T-helper 9 cell (primary cell): ENCODE measurements at regions not wholly inside any gene's neighbourhood (a gene's known extent, or its start where the extent isn't known, plus 50 kb on each side); places are given as distances from the start of the nearest gene placed in this dataset.

Experiments
- DNase-seq: peaks from one replicate; pipeline ENCODE4 v3.0.0-alpha.2; 2020

DNA sequence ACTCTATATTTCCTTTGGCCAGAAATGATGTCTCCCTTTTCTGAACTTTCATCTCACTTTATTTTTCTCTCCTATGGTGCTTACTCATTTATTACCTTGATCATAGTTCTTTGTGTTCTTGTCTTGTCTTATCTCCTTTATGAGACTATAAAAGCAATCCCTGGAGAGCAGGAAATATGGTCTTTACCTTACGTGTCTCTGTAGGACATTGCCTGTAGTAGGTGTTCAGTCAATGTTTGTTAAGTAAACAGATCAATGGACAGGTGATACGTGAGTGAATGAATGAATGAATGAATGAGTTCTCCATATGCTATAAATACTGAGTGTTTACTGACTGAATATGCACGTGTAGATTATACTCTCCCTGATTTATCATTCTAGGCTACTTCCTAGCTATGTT lies 193.7 kb upstream of the HMGA2 start:
- DNase-seq: no peak

DNA sequence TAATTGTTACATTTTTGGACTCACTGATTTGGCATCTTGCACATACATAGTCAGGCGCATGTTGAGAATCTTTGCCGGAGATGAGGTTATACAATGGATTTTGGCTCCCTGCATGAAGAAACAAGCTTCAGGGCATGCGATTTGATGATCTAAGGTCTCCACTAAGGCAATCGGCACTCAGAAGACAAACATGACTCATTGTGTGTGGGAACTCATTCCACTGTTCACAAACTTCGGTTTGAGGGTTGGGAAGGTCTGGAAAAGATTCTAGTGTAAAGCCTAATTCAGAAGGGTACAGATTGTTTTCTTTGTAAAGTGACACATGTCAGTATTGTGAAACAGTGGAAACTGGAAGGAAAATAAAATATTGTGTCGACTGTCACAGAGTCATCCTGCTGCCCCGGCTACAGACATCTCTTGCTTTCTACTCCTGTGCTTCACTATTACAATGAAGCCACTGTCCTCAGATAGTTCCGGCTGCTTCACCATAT lies 192.6 kb upstream of the HMGA2 start:
- DNase-seq: no peak

DNA sequence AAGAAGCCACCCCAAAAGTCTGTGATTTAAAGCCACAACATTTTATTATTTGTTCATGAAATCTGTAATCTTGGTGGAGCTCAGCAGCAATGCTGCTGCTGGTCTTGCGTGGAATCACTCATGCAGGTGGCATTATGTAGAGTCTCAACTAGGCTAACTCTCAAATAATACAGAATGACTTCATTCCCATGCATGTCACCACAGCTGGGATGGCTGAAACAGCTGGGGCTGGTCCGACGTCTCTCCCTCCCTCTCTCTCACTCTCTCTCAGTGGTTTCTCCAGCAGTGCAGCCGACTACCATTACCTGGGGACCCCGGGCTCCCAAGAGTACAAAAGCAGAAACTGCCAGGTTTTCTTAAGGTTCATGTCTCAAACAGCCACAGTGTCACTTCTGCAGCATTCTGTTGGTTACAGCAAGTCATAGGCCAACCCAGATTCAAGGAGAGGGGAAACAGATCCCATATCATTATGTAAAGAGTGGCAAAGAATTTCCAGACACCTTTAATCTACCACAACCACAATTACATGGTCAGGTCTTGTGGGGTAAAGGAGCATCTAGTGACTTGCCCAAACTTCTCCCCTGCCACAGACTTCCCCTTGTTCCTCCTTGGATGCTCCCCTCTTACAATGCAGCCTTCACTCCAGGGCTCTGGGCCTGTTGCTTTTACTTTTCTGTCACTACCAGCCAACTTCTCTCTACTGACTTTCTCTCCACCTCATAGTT lies 192.0 kb upstream of the HMGA2 start:
- no peak for DNase-seq

DNA sequence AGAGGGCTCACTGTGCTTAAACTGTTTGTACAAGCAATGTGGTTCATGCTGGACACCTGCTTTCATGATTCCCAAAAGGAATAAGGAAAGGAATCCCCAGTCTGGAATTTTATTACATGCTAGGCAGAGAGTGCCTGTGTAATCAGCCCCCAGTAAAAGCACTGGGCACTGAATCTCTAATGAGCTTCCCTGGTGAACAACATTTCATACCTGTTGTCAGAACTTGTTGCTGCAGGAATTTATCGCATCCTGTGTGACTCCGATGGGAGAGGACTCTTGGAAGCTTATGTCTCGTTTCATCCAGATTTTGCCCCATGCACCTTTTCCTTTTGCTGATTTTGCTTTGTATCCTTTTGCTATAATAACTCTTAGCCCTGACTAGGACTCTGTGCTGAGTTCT lies 190.2 kb upstream of the HMGA2 start:
- DNase-seq: no peak

DNA sequence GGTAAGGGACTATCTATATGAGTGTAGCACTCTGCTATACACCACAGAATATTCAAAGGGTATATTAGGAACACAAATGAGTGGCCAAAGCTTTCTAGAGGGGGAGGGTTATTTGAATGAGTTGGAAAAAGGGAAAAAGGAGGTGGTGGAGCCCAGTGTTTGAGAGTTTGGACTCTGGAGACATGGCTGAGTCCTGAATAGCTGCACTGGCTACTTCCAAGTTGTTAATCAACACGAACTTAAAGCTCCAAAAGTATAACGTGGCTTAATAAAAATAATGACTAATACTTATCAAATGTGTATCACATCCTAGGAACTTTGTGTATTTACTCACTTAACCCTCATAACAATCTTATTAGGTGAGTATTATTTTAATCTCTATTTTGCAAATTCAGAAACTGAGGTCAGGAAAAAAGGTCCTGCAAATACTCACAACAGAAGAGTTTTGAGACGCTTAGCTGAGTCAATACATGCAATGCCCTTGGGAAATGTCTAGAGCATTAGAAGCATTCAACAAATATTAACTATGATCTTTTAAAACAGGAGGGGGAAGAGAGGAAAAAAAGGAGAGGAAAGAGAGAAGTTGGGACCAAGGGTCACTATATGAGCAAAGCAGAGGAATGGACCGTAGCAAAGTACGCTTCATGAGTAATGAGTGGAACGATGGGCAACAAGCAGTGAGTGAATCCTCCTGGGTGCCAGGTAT lies 189.5 kb upstream of the HMGA2 start:
- DNase-seq: no peak

DNA sequence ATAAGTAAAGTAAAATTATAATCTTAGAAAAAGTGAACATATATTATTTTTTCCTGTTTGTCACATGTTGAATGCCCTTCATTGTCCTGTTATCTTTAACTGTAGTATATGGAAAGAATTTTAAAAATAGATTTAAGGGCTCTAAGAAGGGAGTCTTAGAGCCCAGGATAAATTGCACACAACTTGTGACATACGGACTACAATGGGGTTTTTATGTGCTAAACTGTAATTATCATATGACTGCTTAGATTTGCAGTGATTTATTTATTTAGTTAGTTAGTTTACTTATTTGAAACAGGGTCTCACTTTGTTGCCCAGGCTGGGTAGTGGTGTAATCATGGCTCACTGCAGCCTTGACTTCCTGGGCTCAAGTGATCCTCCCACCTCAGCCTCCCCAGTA lies 187.8 kb upstream of the HMGA2 start:
- DNase-seq: no peak

DNA sequence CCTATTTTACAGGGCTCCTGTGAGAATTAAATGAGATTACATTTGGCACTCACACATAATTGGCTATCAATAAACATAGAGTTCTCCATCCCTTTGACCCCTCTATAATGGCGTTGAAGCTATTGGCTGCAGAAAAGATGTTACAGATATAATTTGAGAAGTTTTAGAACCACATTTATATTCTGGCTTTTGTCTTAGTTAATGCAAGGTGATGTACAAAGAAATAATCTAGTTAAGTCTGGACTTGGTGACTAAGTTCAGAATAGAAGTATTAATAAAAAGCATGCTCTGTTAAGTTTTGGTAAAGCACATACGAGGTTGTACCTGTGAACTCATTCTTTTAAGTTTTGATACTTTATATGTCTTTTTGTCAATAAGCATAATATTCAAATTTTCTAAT lies 187.1 kb upstream of the HMGA2 start:
- DNase-seq: no peak

DNA sequence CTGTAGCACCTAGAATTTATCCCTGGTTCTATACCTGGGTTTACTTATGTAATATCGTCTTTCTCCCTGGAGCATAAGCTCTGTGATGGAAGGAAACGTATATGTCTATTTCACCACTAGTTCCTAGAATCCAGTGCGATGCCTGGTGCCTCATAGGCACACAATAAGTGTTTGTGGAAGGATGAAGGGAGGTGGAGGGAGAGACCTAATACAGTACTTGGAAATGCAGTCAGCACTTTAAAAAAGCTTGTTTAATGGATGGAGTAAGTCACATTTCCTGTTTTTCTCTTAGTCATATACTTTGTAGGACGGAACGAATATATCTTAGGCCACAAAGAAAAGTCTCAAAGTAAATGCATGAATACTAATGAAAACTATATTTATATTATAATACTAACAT lies 186.5 kb upstream of the HMGA2 start:
- DNase-seq: no peak

DNA sequence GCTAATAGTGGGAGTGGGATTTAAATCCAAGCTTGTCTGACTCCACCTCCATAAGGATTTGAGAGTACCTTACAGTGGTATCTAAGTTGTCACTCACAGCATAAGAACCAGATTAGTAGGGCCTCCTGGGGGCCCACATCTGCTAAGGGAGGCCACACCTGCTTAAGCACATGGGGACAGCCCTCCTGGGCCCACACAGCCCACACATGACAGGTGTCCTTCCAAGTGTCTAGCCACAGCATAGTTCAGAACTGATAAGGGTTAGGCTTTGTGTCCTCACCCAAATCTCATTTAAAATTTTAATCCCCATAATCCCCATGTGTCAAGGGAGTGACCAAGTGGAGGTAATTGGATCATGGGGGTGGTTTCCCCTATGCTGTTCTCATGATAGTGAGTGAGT lies 186.0 kb upstream of the HMGA2 start:
- no peak for DNase-seq

DNA sequence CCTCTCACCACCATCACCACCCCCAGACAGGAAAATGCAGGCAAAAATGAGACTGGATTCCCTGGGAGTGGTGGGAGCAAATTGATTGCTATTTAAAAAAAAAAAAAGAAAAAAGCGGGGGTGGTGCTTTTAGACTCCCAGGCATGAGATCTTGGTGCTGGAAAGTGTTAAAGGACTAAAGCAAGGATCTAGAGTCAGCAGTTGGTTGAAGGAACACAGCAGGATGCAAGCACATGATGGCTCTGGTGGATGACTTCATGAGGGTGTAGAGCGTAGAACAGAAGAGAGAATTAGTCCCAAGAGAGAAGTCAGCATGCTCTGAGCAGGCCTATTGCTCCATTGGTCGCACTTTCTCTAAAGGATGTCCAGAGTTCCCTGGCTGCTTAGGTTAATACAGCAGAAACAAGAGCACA lies 183.8 kb upstream of the HMGA2 start:
- DNase-seq: no peak

DNA sequence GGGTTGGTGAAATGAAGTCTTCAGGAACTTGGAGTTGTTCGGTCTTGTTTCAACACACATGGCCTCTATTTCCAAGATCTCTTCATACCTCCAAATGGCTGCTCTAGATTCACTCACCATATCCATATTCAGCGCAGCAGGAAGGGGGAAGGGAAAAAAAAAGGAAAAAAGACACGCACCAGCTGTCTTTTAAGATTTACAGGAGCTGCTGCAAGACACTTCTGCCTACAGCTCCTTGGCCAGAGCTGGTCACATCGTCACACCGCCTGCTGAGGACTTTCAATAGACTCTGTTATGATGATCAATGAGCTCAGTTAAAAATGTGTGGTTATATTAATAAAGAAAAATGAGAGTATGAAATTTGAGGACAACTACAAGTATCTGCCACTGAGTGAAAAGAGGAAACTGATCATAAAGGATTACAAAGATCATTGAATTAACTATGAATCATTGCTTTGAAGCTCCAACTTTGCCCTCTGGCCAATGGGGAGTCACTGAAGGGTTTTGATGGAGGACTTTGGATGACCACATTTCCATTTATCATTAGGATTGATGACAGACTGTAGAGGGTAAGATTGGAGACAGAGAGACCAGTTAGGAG lies 182.1 kb upstream of the HMGA2 start:
- no peak for DNase-seq

DNA sequence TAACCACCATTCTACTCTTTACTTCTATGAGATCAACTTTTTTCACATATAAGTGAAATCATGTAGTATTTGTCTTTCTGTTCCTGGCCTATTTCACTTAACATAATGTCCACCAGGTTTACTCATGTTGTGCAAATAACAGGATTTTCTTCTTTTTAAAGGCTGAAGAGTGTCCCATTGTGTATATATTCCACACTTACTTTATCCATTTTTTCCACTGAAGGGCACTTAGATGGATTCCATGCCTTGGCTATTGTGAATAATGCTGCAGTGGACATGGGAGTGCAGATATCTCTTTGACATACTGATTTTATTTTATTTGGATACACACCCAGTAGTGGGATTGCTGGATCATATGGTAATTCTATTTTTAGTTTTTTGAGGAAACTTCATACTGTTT lies 181.1 kb upstream of the HMGA2 start:
- no peak for DNase-seq

DNA sequence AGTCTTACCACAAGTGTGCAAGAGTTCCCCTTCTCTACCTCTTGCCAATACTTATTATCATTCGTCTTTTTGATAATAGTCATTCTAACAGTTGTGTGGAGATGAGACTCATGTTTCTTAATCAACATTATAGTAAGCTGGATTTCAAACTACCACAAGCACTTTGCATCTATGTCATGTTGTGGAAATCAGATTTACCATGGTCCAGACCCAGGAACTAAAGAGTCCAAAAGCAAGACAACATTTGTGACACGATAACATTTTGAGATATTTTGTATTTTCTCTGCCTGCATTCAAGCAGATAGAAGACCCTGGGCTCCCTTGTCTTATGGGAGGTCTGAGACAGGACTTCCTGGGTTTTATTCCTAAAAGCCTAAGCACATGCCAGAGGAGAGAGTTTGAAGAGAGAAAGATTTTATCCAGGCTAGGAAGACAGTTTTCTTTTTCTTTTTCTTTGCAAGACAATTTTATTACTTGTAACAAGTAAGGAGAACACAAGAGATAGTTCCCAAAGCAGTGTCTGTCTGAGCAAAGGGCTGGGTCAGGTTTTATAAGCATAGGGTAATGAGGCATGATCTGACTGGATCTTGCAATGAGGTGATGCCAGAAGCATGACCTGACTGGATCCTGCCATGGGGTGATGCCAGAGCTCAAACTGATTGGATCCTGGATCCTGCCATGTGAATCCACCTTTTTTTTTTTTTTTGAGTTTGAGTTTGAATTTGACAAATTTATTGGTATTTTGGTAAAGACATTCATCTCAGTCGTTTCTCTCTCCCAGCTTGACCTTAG lies 180.5 kb upstream of the HMGA2 start:
- DNase-seq: no peak

DNA sequence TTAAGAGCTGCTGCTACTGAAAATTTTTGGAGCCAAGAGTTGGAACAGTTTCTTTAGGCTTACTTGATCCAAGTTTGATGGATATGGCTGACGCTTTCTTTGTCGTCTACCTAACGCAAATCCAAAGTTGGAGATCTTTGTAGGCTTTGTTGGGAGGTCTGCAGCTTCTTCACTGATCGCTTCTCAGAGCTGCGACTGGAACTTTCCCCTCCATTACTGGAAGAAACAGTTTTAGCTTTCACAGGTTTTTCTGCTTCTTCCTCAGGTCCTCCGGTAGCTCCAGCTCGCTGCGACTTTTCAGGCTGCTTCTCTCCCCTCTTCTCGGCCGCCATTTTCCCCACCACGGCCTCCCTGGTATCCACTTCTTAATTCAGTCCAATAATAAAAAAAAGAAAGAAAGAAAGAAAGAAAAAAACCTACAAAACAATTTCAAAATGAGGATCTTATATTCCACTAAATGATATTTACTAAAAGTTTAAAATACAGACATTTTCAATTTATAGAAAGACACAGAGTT lies 178.1 kb upstream of the HMGA2 start:
- DNase-seq: no peak

DNA sequence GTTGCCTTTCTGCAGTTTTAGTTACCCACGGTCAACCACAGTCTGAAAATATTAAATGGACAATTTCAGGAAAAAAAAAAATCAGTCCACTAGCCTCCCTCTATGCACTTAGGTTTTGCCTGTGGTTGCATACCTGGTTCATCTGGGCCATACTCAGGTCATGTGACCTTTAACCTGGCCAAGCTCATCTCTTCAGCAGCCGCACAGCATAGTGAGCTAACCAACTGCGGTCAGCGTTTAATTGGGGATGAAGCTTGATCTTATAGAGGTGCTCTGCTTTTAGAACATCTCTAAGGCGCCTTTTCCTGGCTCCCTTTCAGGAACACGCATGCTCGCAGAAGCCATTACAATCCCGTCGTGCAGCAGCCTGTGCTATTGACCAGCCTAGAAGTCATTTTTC lies 177.2 kb upstream of the HMGA2 start:
- DNase-seq: no peak

DNA sequence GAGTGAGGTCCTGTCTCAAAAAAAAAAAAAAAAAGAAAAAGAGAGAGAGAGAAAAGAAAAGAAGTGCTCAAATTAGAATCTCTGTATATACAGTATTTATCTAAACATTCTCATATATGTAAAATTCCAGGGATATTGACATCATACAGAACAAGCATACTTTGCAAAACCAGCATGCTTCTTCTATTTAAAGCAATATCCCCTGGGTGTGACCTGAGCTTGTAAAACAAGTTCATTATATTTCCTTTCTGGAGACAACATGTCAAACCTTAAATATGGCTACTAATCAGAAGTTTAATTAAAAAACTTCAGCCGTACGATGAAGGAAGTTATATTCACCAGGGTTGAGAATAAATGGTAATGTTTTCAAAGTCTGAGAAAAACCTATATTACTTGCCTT lies 175.8 kb upstream of the HMGA2 start:
- no peak for DNase-seq

DNA sequence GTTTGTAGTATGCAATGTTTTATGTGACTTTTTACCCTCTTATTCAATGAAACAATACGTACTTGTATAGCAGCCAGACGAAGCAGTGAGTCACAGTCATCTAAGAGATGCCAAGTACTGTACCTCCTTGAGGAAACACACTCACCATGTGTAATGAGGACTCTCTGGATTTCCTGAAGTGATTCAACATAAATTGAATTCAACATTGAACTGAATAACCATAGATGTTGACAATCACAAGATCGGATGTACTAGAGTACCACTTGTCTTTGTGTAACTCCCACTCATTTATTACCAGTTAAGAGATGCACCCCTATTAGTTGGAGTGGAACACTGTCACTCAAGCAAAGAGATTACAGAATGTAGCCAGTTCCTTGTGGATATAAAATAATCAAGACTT lies 175.2 kb upstream of the HMGA2 start:
- DNase-seq: no peak

DNA sequence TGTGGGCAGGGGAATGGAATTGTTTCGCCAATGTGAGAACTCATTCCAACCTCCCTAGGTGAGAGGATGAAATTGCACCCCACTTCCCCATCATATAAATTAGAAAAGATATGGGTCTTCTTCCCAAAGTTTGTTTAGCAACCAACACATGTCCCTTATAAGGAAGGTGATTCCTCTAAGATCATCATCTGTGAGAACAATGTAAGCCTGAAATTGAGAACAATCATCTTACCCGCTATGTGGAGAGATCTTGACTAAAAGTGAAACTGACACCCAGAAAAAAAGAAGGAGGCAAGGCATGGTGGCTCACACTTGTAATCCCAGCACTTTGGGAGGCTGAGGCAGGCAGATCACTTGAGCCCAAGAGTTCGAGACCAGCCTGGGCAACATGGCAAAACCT lies 173.2 kb upstream of the HMGA2 start:
- no peak for DNase-seq

DNA sequence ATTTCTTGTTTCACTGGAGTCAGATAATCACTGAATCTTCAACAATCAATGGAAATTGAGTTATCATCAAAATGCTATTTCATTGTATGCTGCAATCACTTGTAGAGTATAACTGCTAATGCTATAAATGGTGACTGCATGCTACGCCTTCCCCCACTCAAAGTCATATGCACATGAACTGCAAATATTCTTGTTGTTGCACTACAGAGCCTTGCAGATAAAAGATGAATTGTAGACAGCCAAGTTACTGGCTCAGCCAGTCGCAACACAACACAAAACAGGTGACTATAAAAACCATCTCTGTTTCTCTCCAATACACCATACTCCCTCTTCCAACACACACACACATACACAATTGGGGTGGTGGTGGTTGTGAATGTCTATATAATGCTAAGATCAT lies 171.0 kb upstream of the HMGA2 start:
- DNase-seq: no peak

DNA sequence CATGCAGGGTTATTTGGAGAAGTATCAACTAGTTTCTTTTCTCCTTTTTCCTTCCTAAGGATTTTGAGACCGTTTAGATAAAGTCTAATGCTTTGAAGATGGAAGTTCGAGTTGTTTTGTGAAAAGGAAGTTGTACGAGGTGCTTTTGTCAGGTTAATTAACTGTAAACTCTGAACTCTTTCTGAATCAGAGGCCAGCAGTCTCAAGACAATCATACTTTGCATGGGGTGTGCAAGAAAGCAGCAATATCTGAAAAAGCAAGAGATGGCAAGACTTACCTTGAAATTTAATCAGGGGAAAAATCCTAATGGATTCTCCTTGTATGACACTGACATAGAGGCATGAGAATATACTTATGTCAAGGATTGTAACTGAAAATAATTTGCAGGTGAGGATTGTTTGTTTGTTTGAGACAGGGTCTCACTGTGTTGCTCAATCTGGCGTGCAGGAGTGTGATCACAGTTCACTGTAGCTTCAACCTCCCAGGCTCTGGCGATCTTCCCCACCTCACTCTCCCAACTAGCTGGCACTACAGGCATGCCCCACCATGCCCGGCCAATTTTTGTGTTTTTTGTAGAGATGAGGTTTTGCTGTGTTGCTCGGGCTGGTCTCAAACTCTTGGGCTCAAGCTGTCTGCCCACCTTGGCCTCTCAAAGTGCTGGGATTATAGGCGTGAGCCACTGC lies 170.2 kb upstream of the HMGA2 start:
- no peak for DNase-seq

DNA sequence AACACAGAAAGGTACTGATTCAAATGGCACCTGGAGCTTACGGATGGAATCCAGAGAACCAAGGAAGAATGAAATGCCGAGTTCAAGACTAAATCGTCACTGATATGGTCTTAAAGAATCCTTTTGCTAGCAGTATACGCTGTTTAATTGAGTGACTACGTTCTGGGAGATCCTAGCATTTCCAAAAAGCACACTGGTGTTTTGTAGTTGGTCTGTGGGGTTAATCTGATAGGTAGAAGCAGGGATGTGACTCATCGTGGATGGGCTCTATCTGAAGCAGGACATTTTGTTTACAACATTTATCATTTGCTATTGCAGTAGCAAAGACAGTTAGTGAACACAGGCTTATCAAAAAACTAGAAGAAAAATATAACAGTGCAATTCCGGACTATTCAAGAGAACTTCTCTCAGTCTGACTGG lies 169.2 kb upstream of the HMGA2 start:
- no peak for DNase-seq

DNA sequence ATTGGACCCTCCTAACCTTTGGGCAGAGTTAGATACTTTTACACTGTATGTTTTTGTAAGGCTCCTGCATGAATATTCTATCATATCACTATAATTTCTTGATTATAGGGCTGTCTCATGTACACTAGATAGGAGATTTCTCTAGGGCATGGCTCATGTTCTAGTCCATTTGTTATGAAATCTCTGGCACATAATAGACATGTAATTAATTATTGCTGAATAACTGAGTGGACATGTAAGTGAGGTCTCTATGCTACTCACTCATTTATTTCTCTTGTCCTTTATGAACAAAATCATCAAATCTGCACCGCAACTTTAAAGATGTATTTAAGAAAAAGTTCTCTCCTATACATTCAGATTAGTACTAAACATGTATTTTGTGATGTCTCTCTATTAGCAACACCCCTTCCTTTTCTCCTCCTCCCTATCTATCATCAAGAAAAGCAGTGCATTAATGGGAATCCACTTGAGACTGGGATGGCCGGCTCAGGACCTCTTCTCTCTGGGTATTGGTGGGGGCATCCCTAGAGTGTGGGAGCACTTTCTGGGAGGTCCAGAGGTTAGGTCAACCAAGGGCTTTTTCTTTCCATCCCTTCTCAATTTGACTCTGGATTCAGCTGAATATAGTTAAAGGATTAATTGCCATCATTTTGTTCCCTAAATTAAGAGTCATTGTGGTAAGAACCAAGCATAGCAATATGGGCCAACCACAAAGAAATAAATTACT lies 168.0 kb upstream of the HMGA2 start:
- DNase-seq: no peak
